SK-N-SH (cell line): ENCODE measurements at regions not wholly inside any gene's neighbourhood (a gene's known extent, or its start where the extent isn't known, plus 50 kb on each side); places are given as distances from the start of the nearest gene placed in this dataset.

ENCODE experiments used
- CTCF ChIP-seq: fragments of 200-600 bp; sonication (generic); IDR thresholded peaks from 2 replicates; pipeline ENCODE4 v1.6.1; 2017; ENCODE audit warnings: antibody characterized with exemption, mild to moderate bottlenecking, moderate library complexity
- EP300 ChIP-seq, 2 experiments: IDR thresholded peaks; 2 replicates each; pipeline versions ENCODE4 v1.4.0 to v1.6.1; 2012; ENCODE audit warnings: borderline replicate concordance in 1 of 2, low read depth in 1 of 2, low read length in 1 of 2
- EZH2phosphoT487 ChIP-seq: fragments of 200-600 bp; sonication (generic); IDR thresholded peaks from 2 replicates; pipeline ENCODE4 v1.6.1; 2017; ENCODE audit warnings: low read depth, mixed run types, mild to moderate bottlenecking, antibody characterized with exemption, moderate library complexity, borderline replicate concordance
- GATA2 ChIP-seq: sonication (generic); formaldehyde crosslinking; IDR thresholded peaks from 2 replicates; pipeline ENCODE4 v1.5.0; 2020; ENCODE audit warnings: mild to moderate bottlenecking, missing genetic modification reagents
- JUND ChIP-seq: IDR thresholded peaks from 2 replicates; pipeline ENCODE4 v1.4.0; 2012
- MXI1 ChIP-seq: IDR thresholded peaks from 2 replicates; pipeline ENCODE4 v1.6.1; 2012; ENCODE audit warnings: mild to moderate bottlenecking, low read depth, low read length, improper control_type of control experiment
- POLR2AphosphoS5 ChIP-seq: IDR thresholded peaks from 2 replicates; pipeline ENCODE4 v1.6.1; 2012; ENCODE audit warnings: low read depth, low read length
- RAD21 ChIP-seq: IDR thresholded peaks from 2 replicates; pipeline ENCODE4 v1.6.1; 2012; ENCODE audit warnings: mild to moderate bottlenecking, low read length
- TCF12 ChIP-seq: IDR thresholded peaks from 2 replicates; pipeline ENCODE4 v1.4.0; 2012
- YY1 ChIP-seq: IDR thresholded peaks from 2 replicates; pipeline ENCODE4 v1.4.0; 2012; ENCODE audit warnings: low read depth, mild to moderate bottlenecking
- TF ChIP-seq, protein P1 (sequence below): fragments of 150-350 bp; IDR thresholded peaks from 2 replicates; pipeline ENCODE4 v1.6.1; 2017; ENCODE audit warnings: antibody characterized with exemption, low read length, low read depth, borderline replicate concordance

GRCh38 chr17:77429369-77429968 lies 288.7 kb downstream of the SEC14L1 start:
- TF ChIP-seq JUND = no peak
- TF ChIP-seq CTCF = no peak
- TF ChIP-seq GATA2 = no peak
- no peak for TF ChIP-seq POLR2AphosphoS5
- TF ChIP-seq YY1 = no peak
- TF ChIP-seq MXI1 = no peak
- no peak for TF ChIP-seq EP300 (IDR thresholded peaks at IDR 0.05; ENCODE audit: borderline replicate concordance in 1 of 2, low read depth in 1 of 2, low read length in 1 of 2)
- no peak for TF ChIP-seq RAD21
- no peak for TF ChIP-seq EZH2phosphoT487
- no peak for TF ChIP-seq TCF12
- TF ChIP-seq, protein P1, sequence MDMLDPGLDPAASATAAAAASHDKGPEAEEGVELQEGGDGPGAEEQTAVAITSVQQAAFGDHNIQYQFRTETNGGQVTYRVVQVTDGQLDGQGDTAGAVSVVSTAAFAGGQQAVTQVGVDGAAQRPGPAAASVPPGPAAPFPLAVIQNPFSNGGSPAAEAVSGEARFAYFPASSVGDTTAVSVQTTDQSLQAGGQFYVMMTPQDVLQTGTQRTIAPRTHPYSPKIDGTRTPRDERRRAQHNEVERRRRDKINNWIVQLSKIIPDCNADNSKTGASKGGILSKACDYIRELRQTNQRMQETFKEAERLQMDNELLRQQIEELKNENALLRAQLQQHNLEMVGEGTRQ = no peak
